Esophagus muscularis mucosa (tissue), 3 donors: ENCODE measurements at regions not wholly inside any gene's neighbourhood (a gene's known extent, or its start where the extent isn't known, plus 50 kb on each side); places are given as distances from the start of the nearest gene placed in this dataset.

Experiments
- EP300 ChIP-seq: sonication (generic); formaldehyde crosslinking; IDR thresholded peaks from one replicate; pipeline ENCODE4 v1.6.1; 2017; ENCODE audit warnings: antibody characterized with exemption
- TF ChIP-seq, protein P1 (sequence below), 3 experiments: fragments of 200-600 bp in 2 of 3; fragments of 450-650 bp in 1 of 3; sonication (generic) in 2 of 3; IDR thresholded peaks; one replicate each; pipeline ENCODE4 v1.5.1; 2017 to 2019; ENCODE audit warnings: antibody characterized with exemption in 3 of 3, mild to moderate bottlenecking in 2 of 3, moderate library complexity in 1 of 3

DNA sequence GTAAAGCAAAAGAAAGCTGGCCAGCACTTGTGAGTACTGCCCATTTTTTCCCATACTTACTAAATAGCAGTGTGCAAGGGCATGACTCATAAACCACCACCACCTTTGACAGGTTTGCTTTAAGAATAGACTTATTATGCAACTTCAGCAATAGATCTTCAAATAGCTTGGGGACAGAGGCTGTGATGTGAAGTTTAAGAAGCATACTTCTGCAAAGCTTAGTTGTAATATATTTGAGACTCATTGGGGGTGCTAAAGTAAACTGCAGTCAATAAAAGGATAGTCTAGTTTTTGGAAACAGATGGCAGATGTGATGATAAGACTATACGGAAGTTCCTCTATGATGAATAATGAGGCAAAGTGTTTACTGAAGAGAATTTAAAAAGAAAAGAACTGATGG lies 210.0 kb downstream of the PLA2G4A start:
- no peak for TF ChIP-seq EP300
- TF ChIP-seq, protein P1, sequence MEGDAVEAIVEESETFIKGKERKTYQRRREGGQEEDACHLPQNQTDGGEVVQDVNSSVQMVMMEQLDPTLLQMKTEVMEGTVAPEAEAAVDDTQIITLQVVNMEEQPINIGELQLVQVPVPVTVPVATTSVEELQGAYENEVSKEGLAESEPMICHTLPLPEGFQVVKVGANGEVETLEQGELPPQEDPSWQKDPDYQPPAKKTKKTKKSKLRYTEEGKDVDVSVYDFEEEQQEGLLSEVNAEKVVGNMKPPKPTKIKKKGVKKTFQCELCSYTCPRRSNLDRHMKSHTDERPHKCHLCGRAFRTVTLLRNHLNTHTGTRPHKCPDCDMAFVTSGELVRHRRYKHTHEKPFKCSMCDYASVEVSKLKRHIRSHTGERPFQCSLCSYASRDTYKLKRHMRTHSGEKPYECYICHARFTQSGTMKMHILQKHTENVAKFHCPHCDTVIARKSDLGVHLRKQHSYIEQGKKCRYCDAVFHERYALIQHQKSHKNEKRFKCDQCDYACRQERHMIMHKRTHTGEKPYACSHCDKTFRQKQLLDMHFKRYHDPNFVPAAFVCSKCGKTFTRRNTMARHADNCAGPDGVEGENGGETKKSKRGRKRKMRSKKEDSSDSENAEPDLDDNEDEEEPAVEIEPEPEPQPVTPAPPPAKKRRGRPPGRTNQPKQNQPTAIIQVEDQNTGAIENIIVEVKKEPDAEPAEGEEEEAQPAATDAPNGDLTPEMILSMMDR (IDR thresholded peaks at IDR 0.05) = no peak
